ENCODE measurements at regions not wholly inside any gene's neighbourhood (a gene's known extent, or its start where the extent isn't known, plus 50 kb on each side); places are given as distances from the start of the nearest gene placed in this dataset.

- no peak for ATAC-seq
- ChIA-PET CTCF (no interaction called here), POLR2A (no interaction called here)
- intact Hi-C loops (cut with micrococcal nuclease; ENCODE audit: unreplicated experiment) = no loop called here
- DNase-seq (ENCODE audit: low read depth, low spot score) = no peak
- Histone ChIP-seq H3K9me3 (ENCODE audit: control insufficient read depth, insufficient read depth, low read depth, low read length) (no peaks in the 10 kb centered on the region), H3K27ac (ENCODE audit: low read length) (no peak overlapping the region), H3K4me1 (ENCODE audit: control insufficient read depth, insufficient read depth, low read length) (no peaks in the 10 kb centered on the region), H3K36me3 (ENCODE audit: control insufficient read depth, insufficient read depth, low read length) (no peaks in the 10 kb centered on the region), H3K27me3 (ENCODE audit: control insufficient read depth, insufficient read depth, low read length) (no peaks in the 10 kb centered on the region), H3K4me3 (ENCODE audit: low read depth in 2 of 2, low read length in 2 of 2) (no peak overlapping the region)
- no TSS peak for BruUV-seq (replicated peaks)
- in situ Hi-C loops (cut with HindIII; ENCODE audit: low pct_unique_long_range_greater_than_20kb, low sequenced_read_pairs) = no loop called here
- no peak for TF ChIP-seq REST (IDR thresholded peaks at IDR 0.05; ENCODE audit: insufficient read depth in 1 of 2, low read depth in 2 of 2, low read length in 1 of 2)
- no peak for TF ChIP-seq CTCF (IDR thresholded peaks at IDR 0.05)
- TF ChIP-seq SIN3A (IDR thresholded peaks at IDR 0.05; ENCODE audit: borderline replicate concordance, insufficient read depth, low read depth, low read length) = no peak
- no peak for TF ChIP-seq POLR2AphosphoS5 (IDR thresholded peaks at IDR 0.05; ENCODE audit: low read depth, low read length)
- TF ChIP-seq TCF7L2 (IDR thresholded peaks at IDR 0.05; ENCODE audit: low read depth, low read length) = no peak
Measured at GRCh38 chr3:184460276-184460675, 80.4 kb downstream of the CHRD start.

GRCh38 chr3:184461219-184461618 lies 81.4 kb downstream of the CHRD start:
- H3K27me3 ChIP-seq (ENCODE audit: control insufficient read depth, insufficient read depth, low read length) = no peaks in the 10 kb centered on the region
- in situ Hi-C loops (cut with HindIII; ENCODE audit: low pct_unique_long_range_greater_than_20kb, low sequenced_read_pairs) (no loop called here), intact Hi-C loops (cut with micrococcal nuclease; ENCODE audit: unreplicated experiment) (no loop called here)
- H3K36me3 ChIP-seq (ENCODE audit: control insufficient read depth, insufficient read depth, low read length) = no peaks in the 10 kb centered on the region
- BruUV-seq (replicated peaks) = no TSS peak
- no peak overlapping the region for H3K4me3 ChIP-seq (ENCODE audit: low read depth in 2 of 2, low read length in 2 of 2)
- TF ChIP-seq CTCF (IDR thresholded peaks at IDR 0.05) (no peak), POLR2AphosphoS5 (IDR thresholded peaks at IDR 0.05; ENCODE audit: low read depth, low read length) (no peak), REST (IDR thresholded peaks at IDR 0.05; ENCODE audit: insufficient read depth in 1 of 2, low read depth in 2 of 2, low read length in 1 of 2) (no peak), TCF7L2 (IDR thresholded peaks at IDR 0.05; ENCODE audit: low read depth, low read length) (no peak), SIN3A (IDR thresholded peaks at IDR 0.05; ENCODE audit: borderline replicate concordance, insufficient read depth, low read depth, low read length) (no peak)
- H3K9me3 ChIP-seq (ENCODE audit: control insufficient read depth, insufficient read depth, low read depth, low read length) = no peaks in the 10 kb centered on the region
- ATAC-seq (no peak), DNase-seq (ENCODE audit: low read depth, low spot score) (no peak)
- ChIA-PET CTCF (interaction anchor here (1.2 kb wide), 1 partner anchor 90 kb away, joined by 5 read pairs; no protein-coding TSS in a partner anchor), POLR2A (no interaction called here)
- no peaks in the 10 kb centered on the region for H3K4me1 ChIP-seq (ENCODE audit: control insufficient read depth, insufficient read depth, low read length)
- H3K27ac ChIP-seq (ENCODE audit: low read length) = no peak overlapping the region
